ENCODE measurements at regions not wholly inside any gene's neighbourhood (a gene's known extent, or its start where the extent isn't known, plus 50 kb on each side); places are given as distances from the start of the nearest gene placed in this dataset.
A peak's percentile ranks its signal among the peaks of the same experiment; 100 is the strongest.

GRCh38 chrX:9320940-9321339, 143.9 kb upstream of the TBL1X start:
- no peak for DNase-seq (ENCODE audit: low read depth, low spot score)
- in situ Hi-C loops (cut with HindIII; ENCODE audit: low pct_unique_long_range_greater_than_20kb, low sequenced_read_pairs), result no loop called here

- in situ Hi-C loops (cut with HindIII; ENCODE audit: low pct_unique_long_range_greater_than_20kb, low sequenced_read_pairs), result no loop called here
- no peak for DNase-seq (ENCODE audit: low read depth, low spot score)
Measured at GRCh38 chrX:9324676-9325075, 140.2 kb upstream of the TBL1X start.

GRCh38 chrX:9326369-9326768, 138.5 kb upstream of the TBL1X start:
- no peak for DNase-seq (ENCODE audit: low read depth, low spot score)
- in situ Hi-C loops (cut with HindIII; ENCODE audit: low pct_unique_long_range_greater_than_20kb, low sequenced_read_pairs), result no loop called here

- no peak for DNase-seq (ENCODE audit: low read depth, low spot score)
- in situ Hi-C loops (cut with HindIII; ENCODE audit: low pct_unique_long_range_greater_than_20kb, low sequenced_read_pairs), result no loop called here
Measured at GRCh38 chrX:9327086-9327746, 137.6 kb upstream of the TBL1X start.

- in situ Hi-C loops (cut with HindIII; ENCODE audit: low pct_unique_long_range_greater_than_20kb, low sequenced_read_pairs), result no loop called here
- no peak for DNase-seq (ENCODE audit: low read depth, low spot score)
Measured at GRCh38 chrX:9327747-9328145, 137.1 kb upstream of the TBL1X start.

GRCh38 chrX:9329056-9329455, 135.8 kb upstream of the TBL1X start:
- no peak for DNase-seq (ENCODE audit: low read depth, low spot score)
- in situ Hi-C loops (cut with HindIII; ENCODE audit: low pct_unique_long_range_greater_than_20kb, low sequenced_read_pairs), result no loop called here

- in situ Hi-C loops (cut with HindIII; ENCODE audit: low pct_unique_long_range_greater_than_20kb, low sequenced_read_pairs), result no loop called here
Measured at GRCh38 chrX:9330249-9330982, 134.4 kb upstream of the TBL1X start.

GRCh38 chrX:9333873-9334560, 130.8 kb upstream of the TBL1X start:
- DNase-seq (ENCODE audit: low read depth, low spot score), result no peak
- in situ Hi-C loops (cut with HindIII; ENCODE audit: low pct_unique_long_range_greater_than_20kb, low sequenced_read_pairs), result no loop called here

More at GRCh38 chrX:9330249-9330982, 134.4 kb upstream of the TBL1X start:
- no peak for DNase-seq (ENCODE audit: low read depth, low spot score)

- DNase-seq (ENCODE audit: low read depth, low spot score), result no peak
- in situ Hi-C loops (cut with HindIII; ENCODE audit: low pct_unique_long_range_greater_than_20kb, low sequenced_read_pairs), result no loop called here
Measured at GRCh38 chrX:9335251-9335650, 129.6 kb upstream of the TBL1X start.

- no peak for DNase-seq (ENCODE audit: low read depth, low spot score)
- in situ Hi-C loops (cut with HindIII; ENCODE audit: low pct_unique_long_range_greater_than_20kb, low sequenced_read_pairs), result no loop called here
Measured at GRCh38 chrX:9336456-9336855, 128.4 kb upstream of the TBL1X start.

- no peak for DNase-seq (ENCODE audit: low read depth, low spot score)
- in situ Hi-C loops (cut with HindIII; ENCODE audit: low pct_unique_long_range_greater_than_20kb, low sequenced_read_pairs), result no loop called here
Measured at GRCh38 chrX:9337046-9337445, 127.8 kb upstream of the TBL1X start.

- in situ Hi-C loops (cut with HindIII; ENCODE audit: low pct_unique_long_range_greater_than_20kb, low sequenced_read_pairs), result no loop called here
- DNase-seq (ENCODE audit: low read depth, low spot score), result no peak
Measured at GRCh38 chrX:9338986-9339385, 125.9 kb upstream of the TBL1X start.

- DNase-seq (ENCODE audit: low read depth, low spot score), result no peak
- in situ Hi-C loops (cut with HindIII; ENCODE audit: low pct_unique_long_range_greater_than_20kb, low sequenced_read_pairs), result no loop called here
Measured at GRCh38 chrX:9339603-9340491, 125.0 kb upstream of the TBL1X start.

GRCh38 chrX:9340598-9341290, 124.1 kb upstream of the TBL1X start:
- in situ Hi-C loops (cut with HindIII; ENCODE audit: low pct_unique_long_range_greater_than_20kb, low sequenced_read_pairs), result no loop called here
- DNase-seq (ENCODE audit: low read depth, low spot score), result no peak

- in situ Hi-C loops (cut with HindIII; ENCODE audit: low pct_unique_long_range_greater_than_20kb, low sequenced_read_pairs), result no loop called here
Measured at GRCh38 chrX:9341291-9342201, 123.3 kb upstream of the TBL1X start.

GRCh38 chrX:9342561-9343051, 122.3 kb upstream of the TBL1X start:
- peak; percentile 70 for DNase-seq (ENCODE audit: low read depth, low spot score)
- in situ Hi-C loops (cut with HindIII; ENCODE audit: low pct_unique_long_range_greater_than_20kb, low sequenced_read_pairs), result no loop called here

More at GRCh38 chrX:9341291-9342201, 123.3 kb upstream of the TBL1X start:
- DNase-seq (ENCODE audit: low read depth, low spot score), result peak; percentile 28

Measured in SK-MEL-5 (cell line).